ENCODE measurements at regions not wholly inside any gene's neighbourhood (a gene's known extent, or its start where the extent isn't known, plus 50 kb on each side); places are given as distances from the start of the nearest gene placed in this dataset.

DNA sequence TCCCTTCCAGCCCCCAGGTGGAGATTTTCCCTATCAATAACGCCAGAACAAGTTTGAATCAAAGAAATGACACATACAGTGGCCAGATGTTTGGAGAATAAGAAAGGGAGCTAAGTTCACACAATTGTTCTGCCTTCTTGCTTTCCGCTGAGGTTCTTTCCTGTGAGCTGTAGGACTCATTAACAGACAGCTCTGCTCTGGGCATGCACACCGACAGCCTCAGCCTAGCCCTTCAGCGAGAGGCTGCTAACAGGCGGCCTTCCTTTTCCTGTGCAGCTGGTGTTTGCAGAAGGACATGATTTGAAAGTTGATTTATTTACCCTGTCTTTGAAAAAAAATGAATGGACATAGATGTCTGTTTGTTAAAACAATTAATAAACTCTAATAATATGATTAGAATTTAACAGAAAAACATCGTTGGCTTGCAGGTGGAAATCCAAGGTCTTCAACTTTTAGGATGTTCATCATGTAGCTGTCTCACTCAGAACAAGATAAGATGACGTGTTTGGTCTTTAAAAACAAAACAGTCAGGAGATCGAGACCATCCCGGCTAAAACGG lies 183.3 kb downstream of the KDR start:
- peak; percentile 10 to 43 for DNase-seq (ENCODE audit: low read depth in 1 of 2, low spot score in 1 of 2)
- H3K36me3 ChIP-seq: no peaks in the 10 kb centered on the region
- H3K4me1 ChIP-seq (ENCODE audit: low read depth): no peaks in the 10 kb centered on the region
- H3K27ac ChIP-seq: no peak overlapping the region
- peaks cover 6% of the 10 kb centered on the region for H3K27me3 ChIP-seq
- H3K4me3 ChIP-seq: no peak overlapping the region
- no peaks in the 10 kb centered on the region for H3K9me3 ChIP-seq (ENCODE audit: low read depth)
- TF ChIP-seq, protein P1, sequence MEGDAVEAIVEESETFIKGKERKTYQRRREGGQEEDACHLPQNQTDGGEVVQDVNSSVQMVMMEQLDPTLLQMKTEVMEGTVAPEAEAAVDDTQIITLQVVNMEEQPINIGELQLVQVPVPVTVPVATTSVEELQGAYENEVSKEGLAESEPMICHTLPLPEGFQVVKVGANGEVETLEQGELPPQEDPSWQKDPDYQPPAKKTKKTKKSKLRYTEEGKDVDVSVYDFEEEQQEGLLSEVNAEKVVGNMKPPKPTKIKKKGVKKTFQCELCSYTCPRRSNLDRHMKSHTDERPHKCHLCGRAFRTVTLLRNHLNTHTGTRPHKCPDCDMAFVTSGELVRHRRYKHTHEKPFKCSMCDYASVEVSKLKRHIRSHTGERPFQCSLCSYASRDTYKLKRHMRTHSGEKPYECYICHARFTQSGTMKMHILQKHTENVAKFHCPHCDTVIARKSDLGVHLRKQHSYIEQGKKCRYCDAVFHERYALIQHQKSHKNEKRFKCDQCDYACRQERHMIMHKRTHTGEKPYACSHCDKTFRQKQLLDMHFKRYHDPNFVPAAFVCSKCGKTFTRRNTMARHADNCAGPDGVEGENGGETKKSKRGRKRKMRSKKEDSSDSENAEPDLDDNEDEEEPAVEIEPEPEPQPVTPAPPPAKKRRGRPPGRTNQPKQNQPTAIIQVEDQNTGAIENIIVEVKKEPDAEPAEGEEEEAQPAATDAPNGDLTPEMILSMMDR (IDR thresholded peaks at IDR 0.05; ENCODE audit: low read depth, low read length): no peak

DNA sequence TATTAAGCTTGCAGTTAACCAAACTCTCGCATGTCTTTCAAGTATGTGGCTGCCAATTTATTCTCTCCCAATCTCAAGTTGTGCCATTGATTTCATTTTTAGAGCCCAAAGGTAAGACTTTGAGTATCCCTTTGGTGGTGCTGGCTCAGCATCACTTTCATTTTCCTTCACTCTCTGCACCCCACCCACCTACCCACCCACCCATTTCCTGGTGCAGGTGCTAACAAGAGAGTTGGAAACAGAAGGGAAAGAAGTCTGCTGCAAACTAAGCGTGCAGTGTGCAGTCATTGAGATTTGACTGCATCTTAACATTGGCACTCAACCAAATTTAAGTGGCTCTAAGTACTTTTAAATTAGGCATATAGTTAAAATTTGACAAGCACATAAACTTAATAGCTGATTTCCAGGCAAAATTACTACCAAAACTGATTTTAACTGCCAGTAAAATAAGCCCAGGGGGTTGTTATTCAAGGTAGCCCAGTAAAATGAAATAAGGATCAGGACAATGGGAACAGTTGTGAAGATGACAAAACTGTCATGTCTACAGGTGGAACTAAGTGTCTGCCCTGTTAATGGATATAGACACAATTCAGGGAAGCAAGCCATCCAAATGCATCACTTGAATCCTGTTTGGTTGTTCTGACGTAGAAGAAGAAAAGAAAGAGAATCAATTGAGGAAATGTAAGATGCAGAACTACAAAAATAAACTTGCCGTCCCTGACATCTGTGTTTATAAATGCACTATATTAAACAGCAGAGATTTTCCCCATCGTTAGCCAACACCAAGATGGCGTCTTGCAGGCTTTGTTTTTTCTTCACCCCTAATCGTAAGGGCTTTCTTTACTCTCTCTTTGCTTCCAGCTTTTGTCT lies 184.2 kb downstream of the KDR start:
- TF ChIP-seq, protein P1 (IDR thresholded peaks at IDR 0.05; ENCODE audit: low read depth, low read length): no peak

DNA sequence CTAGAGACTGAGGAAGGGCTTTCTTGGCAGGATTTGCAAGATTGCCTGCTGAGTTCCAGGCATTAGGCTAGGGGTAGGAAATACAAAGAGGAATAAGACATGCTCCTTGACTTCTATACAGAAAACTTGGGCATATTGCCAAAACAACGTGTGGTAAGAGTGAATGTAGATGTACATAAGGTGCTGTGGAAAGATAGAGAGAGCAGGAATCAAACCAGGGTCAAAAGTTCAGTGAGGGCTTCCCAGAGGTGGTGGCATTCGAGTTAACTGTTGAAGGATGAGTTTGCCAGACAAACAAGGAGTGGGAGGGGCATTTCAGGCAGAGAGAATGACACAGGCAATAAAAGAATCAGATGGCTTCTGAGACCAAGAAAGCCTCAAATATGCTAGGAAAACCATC lies 187.9 kb downstream of the KDR start:
- Histone ChIP-seq H3K27ac (no peak overlapping the region), H3K4me3 (no peak overlapping the region), H3K27me3 (peaks cover 19% of the 10 kb centered on the region), H3K36me3 (no peaks in the 10 kb centered on the region), H3K9me3 (ENCODE audit: low read depth) (no peaks in the 10 kb centered on the region), H3K4me1 (ENCODE audit: low read depth) (no peaks in the 10 kb centered on the region)
- TF ChIP-seq, protein P1 (IDR thresholded peaks at IDR 0.05; ENCODE audit: low read depth, low read length): no peak
- peak in 1 of 2 donors; percentile 36 for DNase-seq (ENCODE audit: low read depth in 1 of 2, low spot score in 1 of 2)

More for the DNA sequence above, 184.2 kb downstream of the KDR start:
- peaks cover 6% of the 10 kb centered on the region for H3K27me3 ChIP-seq
- H3K4me3 ChIP-seq: no peak overlapping the region
- no peaks in the 10 kb centered on the region for H3K9me3 ChIP-seq (ENCODE audit: low read depth)
- no peaks in the 10 kb centered on the region for H3K4me1 ChIP-seq (ENCODE audit: low read depth)
- H3K27ac ChIP-seq: no peak overlapping the region
- DNase-seq (ENCODE audit: low read depth in 1 of 2, low spot score in 1 of 2): no peak
- H3K36me3 ChIP-seq: no peaks in the 10 kb centered on the region

DNA sequence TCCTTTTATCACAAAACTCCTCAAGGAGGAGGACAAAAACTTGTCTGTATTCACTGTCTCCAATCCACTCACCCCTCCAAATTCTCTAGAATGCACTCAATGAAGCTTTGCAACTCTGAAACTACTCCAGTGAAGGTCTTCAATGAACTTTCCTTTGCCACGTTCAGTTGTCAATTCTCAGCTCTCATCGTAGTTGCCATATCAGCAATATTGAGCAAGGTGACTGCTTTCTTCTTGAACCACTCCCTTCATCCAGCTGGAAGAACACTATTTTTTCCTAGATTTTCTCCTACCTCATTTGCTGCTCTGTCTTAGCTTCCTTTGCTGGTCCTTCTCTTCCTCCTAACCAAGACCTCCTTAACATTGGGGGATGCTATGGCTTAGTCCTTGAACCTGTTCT lies 191.8 kb downstream of the KDR start:
- H3K4me3 ChIP-seq: no peak overlapping the region
- H3K27ac ChIP-seq: no peak overlapping the region
- H3K27me3 ChIP-seq: peaks cover 18% of the 10 kb centered on the region
- no peaks in the 10 kb centered on the region for H3K9me3 ChIP-seq (ENCODE audit: low read depth)
- TF ChIP-seq, protein P1 (IDR thresholded peaks at IDR 0.05; ENCODE audit: low read depth, low read length): no peak
- no peaks in the 10 kb centered on the region for H3K4me1 ChIP-seq (ENCODE audit: low read depth)
- H3K36me3 ChIP-seq: no peaks in the 10 kb centered on the region
- DNase-seq (ENCODE audit: low read depth in 1 of 2, low spot score in 1 of 2): no peak

- Histone ChIP-seq H3K4me1 (ENCODE audit: low read depth) (no peaks in the 10 kb centered on the region), H3K27me3 (peaks cover 18% of the 10 kb centered on the region), H3K9me3 (ENCODE audit: low read depth) (no peaks in the 10 kb centered on the region), H3K27ac (no peak overlapping the region), H3K36me3 (no peaks in the 10 kb centered on the region), H3K4me3 (no peak overlapping the region)
- TF ChIP-seq, protein P1 (IDR thresholded peaks at IDR 0.05; ENCODE audit: low read depth, low read length): no peak
- peak in 1 of 2 donors; percentile 77 for DNase-seq (ENCODE audit: low read depth in 1 of 2, low spot score in 1 of 2)
These were observed 195.2 kb downstream of the KDR start for GRCh38 chr4:54930226-54930625.

Measured in cardiac muscle cell (in vitro differentiated cells and primary cell).